ENCODE measurements at regions not wholly inside any gene's neighbourhood (a gene's known extent, or its start where the extent isn't known, plus 50 kb on each side); places are given as distances from the start of the nearest gene placed in this dataset.
"Not testable (repeated sequence)": the region's sequence is repeated elsewhere in the genome, so short reads cannot be mapped to it uniquely, and the experiment has no call there.

DNA sequence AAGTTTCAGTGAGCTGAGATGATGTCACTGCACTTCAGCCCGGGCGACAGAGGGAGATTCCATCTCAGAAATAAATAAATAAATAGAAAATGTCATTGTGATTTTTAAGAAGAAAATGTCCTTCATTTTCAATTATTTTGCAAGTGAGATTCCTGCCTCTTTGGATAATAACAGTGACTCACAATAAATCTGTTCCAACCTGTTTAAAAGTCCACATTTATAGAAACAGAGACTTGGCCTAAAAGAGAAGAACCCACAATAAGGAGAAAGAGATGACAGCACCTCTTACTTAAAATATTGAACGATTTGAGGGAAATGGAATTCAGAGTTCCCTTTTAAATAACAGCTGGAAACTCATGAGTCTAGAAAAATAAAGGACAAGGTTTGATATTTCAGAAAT is 373.4 kb upstream of the NOX3 start:
- DNase-seq (ENCODE audit: low spot score) (no peak), ATAC-seq (no peak)

GRCh38 chr6:155818698-155819097 is 363.1 kb upstream of the NOX3 start:
- ATAC-seq, result no peak
- no peak for DNase-seq (ENCODE audit: low spot score)

GRCh38 chr6:155813548-155813947 is 357.9 kb upstream of the NOX3 start:
- no peak for ATAC-seq

DNA sequence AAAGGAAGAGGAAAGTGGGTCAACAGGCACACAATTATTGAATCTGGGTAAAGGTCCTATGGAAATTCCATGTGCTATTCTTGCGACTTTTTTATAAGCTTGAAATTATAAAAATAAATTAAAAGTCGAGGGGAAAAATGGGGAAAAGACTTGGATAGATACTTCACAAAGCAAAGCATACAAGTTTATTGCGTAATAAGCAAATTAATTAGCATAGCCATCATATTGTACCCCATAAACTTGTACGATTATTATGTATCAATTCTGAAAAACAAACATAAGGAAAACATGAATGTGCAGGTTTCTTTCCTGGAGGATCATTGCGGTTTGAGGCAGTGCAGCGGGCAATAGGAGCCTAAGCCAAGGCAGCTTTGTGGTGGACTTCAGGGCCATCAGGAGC is 351.6 kb upstream of the NOX3 start:
- no peak for ATAC-seq
- no peak for DNase-seq (ENCODE audit: low spot score)

More at GRCh38 chr6:155813548-155813947, 357.9 kb upstream of the NOX3 start:
- DNase-seq (ENCODE audit: low spot score), result no peak

GRCh38 chr6:155801046-155801445 is 345.4 kb upstream of the NOX3 start:
- no peak for ATAC-seq
- DNase-seq (ENCODE audit: low spot score), result no peak

- ATAC-seq; DNase-seq (ENCODE audit: low spot score): not testable (repeated sequence)
Observed at GRCh38 chr6:155798876-155799275, 343.2 kb upstream of the NOX3 start.

- ATAC-seq, result no peak
Observed at GRCh38 chr6:155795173-155795796, 339.6 kb upstream of the NOX3 start.

GRCh38 chr6:155791891-155792290 is 336.3 kb upstream of the NOX3 start:
- DNase-seq (ENCODE audit: low spot score), result no peak
- ATAC-seq, result no peak

More at GRCh38 chr6:155795173-155795796, 339.6 kb upstream of the NOX3 start:
- no peak for DNase-seq (ENCODE audit: low spot score)

DNA sequence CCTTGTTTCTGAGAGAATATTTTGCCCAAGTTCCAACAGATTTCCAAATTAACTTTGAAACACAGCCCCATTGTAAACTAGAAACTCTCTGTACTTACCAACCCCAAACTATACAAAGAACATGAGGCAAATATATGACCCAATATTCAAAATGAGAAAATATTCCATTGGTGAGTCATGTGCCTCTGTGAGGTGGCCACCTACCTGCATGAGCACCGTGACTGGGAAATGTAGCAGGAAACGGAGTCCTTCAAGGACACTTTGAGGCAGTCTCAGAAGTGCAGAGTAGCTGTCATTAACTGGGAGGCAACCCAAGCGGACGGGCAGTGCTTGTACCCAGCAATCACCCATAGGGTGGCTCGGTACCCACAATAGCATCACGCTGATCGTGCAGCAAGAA is 335.5 kb upstream of the NOX3 start:
- no peak for DNase-seq (ENCODE audit: low spot score)
- ATAC-seq, result no peak

DNA sequence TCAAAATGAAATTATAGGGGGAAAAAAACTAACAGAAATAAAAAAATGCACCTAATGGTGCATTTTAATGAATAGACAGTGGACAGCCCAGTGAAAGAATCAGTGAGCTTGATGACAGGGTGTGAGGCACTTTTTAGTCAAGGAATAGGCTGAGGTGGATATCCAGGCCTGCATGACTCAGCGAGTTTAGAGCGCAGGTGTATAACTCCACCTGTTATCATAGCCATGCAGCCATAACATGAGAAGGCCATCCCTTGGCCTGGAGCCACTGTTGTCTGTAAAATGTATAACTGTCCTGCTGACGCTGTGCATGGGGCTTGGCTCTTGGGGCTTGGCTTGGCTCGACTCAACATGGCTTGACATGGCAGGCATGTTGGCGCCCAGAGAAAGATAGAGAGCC is 331.5 kb upstream of the NOX3 start:
- no peak for DNase-seq (ENCODE audit: low spot score)
- ATAC-seq, result no peak

- ATAC-seq (no peak), DNase-seq (ENCODE audit: low spot score) (no peak)
Observed at GRCh38 chr6:155786528-155786927, 330.9 kb upstream of the NOX3 start.

DNA sequence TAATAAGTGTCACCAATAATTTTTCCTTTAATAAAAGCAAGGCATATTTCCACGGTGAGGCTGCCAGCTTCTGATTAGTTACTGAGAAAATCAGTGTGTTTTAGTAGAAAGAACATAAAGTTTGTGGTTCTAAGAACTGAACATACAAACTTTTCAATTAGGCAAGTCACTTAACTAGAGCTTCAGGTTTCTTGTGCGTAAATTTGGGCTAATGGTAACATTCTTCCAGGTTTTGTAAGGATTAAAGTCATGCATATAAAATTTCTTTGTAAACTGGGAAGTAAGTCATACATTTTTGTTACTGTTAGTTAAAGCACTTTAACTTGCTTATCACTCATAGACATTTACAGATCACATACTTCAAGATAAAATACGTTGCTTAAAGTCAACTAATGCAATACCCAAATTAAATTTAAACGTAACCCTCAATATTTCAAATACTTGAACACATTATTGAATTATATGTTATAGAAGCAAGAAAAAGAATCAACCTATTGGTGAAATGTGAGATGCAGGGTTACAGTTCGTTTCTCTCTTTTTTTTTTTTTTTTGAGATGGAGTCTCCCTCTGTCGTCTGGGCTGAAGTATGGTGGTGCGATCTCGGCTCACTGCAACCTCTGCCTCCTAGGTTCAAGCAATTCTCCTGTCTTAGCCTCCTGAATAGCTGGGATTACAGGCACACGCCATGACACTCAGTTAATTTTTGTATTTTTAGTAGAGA is 327.3 kb upstream of the NOX3 start:
- DNase-seq (ENCODE audit: low spot score), result no peak
- ATAC-seq, result no peak

- ATAC-seq (no peak), DNase-seq (ENCODE audit: low spot score) (no peak)
Observed at GRCh38 chr6:155782320-155782731, 326.7 kb upstream of the NOX3 start.

DNA sequence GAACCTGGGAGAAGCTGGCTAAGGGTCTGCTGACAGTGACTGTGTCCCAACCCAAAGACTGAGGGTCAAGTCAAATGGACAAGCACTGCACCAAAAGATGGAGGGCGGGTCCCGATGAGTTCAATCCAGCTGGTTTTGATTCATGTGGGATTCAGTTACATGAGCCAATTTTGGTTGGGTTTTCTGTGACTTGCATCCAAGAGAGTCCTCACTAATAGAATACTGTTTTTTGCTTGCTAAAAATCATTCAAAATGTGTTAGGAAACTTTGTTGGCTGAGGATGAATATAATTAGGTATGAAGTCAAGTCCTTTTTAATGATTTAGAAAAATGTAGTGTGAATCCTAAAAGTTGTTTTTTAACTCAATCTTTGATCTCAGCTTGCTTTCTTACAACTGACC is 323.8 kb upstream of the NOX3 start:
- ATAC-seq (no peak), DNase-seq (ENCODE audit: low spot score) (no peak)

DNA sequence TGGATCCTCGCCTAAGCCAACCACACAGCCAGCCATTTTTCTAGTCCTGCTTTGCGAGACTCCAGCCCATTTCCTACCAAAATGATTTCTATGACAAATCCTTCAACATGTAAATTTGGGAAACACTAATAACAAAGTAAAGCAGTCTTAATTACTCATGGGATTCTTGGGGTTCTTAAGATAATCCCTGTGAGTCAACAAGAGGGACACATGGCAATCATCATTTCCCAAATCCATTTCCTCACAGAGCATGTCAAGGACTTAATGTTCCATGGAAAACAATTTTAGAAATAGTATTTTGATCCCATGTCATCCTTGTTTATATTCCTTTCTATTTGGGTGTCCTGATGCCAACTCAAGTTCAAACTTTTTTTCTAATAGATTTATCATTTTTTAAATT is 322.7 kb upstream of the NOX3 start:
- DNase-seq (ENCODE audit: low spot score) (no peak), ATAC-seq (no peak)

GRCh38 chr6:155771822-155772221 is 316.2 kb upstream of the NOX3 start:
- no peak for DNase-seq (ENCODE audit: low spot score)
- ATAC-seq, result no peak

DNA sequence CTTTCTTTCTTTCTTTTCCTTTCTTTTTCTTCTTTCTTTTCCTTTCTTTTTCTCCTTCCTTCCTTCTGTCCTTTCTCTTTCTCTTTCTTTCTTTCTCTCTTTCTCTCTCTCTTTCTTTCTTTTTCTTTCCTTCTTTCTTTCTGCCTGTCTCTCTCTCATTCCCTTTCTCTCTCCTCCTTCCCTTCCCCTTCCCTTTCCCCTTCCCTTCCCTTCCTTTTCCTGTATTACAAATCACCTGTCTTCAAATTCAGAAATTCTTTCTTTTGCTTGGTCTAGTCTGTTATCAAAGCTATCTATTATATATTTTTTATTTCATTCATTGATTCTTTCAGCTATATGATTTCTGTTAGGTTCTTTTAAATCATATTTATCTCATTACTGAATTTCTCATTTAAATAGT is 315.2 kb upstream of the NOX3 start:
- DNase-seq (ENCODE audit: low spot score), result no peak

DNA sequence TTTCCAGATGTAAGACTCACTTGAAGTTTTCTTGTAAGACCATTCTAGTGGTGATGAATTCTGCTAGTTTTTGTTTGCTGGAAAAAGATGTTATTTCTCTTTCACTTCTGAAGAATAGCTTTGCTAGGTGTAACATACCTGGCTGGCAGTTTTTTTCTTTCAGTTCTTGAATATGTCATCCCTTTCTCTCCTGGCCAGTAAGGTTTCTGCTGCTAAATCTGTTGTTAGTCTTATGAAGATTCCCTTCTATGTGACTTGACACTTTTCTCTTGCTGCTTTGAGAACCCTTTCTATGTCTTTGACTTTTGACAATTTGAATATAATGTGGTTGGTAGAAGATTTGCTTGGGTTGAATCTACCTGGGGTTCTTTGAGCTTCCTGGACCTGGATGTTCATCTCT is 314.7 kb upstream of the NOX3 start:
- DNase-seq (ENCODE audit: low spot score), result no peak
- no peak for ATAC-seq

More for the DNA sequence above, 315.2 kb upstream of the NOX3 start:
- ATAC-seq, result no peak

DNA sequence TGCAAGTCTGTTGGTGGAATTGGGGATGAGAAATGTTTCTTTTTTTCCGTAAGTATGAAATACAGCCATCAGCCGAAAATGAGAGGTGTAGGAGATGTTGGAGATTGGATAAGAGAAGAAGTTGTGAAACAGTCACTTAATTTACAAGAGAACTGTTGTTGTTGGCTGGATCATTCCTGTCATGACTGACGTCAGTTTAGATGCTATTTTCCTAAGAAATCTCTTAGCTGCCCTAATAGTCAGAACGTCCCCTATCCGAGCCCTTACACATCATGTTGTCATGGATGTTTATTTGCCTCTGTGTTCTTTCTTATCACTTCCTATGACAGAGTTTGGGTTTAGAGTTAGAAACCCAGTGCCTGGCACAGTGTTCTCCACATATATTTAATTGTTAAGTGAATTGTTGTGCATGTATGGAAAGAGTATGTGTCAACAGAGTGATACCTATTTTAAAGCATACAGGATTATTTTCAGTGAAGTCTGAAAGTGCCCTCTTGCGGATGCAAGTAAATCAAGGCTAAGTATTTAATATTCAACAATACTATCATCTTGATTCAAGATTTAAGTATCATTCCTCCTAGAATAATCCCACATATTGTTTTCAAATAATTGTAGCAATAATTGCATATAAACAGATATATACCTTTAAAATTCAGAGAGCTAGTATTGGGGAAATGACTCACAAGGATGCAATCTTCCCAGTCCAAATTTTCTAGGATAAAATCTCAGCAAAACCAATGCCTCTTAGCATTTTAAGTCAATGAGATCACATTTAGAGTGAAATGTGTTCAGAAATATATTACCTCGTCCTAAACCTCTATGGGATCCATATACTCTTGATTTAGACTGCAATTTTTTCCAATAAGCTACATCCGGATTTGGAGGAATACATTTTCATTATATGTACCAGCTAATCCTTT is 309.9 kb upstream of the NOX3 start:
- ATAC-seq, result no peak

DNA sequence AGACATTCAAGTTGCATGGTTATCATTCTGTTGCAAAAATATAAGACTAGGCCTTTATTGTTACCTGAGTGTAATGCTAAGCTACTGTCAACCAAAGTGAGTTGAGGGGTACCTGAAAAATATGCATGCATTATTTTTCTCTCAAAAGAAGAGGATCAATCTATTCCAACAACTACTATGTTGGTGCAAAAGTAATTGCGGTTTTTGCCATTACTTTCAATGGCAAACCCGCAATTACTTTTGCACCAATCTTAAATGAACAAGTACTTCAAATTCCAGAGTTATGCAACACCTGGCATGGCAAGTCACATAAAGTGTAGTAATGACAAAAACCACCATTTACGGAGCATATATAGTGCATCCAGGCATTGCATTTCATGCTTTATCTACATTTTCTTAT is 307.0 kb upstream of the NOX3 start:
- DNase-seq (ENCODE audit: low spot score) (no peak), ATAC-seq (no peak)

More for the DNA sequence above, 309.9 kb upstream of the NOX3 start:
- no peak for DNase-seq (ENCODE audit: low spot score)

DNA sequence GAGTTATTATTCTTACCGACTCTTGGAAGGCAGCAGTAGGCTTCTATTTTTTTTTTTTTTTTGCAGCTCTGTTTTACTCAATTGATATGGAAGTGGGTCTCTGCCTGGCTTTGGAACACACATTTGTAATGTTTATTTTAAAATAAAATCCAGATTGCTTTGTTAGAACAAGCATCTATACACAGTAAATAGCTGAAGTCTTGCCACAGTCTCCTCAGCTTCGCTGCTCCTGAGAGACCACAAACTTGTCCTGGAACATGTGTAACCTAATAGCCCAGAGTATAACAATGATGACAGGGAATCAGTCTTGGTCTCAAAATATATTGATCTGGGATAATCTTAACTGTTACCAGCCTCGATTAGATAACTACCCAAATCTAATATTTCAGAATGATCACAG is 299.8 kb upstream of the NOX3 start:
- DNase-seq (ENCODE audit: low spot score), result no peak
- ATAC-seq, result no peak

GRCh38 chr6:155748778-155749177 is 293.1 kb upstream of the NOX3 start:
- not testable (repeated sequence) for DNase-seq (ENCODE audit: low spot score); ATAC-seq
